ENCODE measurements at regions not wholly inside any gene's neighbourhood (a gene's known extent, or its start where the extent isn't known, plus 50 kb on each side); places are given as distances from the start of the nearest gene placed in this dataset.

GRCh38 chr9:71306134-71306533 is 184.7 kb upstream of the TRPM3 start:
- Histone ChIP-seq H3K36me3 (no peaks in the 10 kb centered on the region), H3K27me3 (replicated peaks; ENCODE audit: insufficient read depth) (no peaks in the 10 kb centered on the region), H3K4me1 (ENCODE audit: control insufficient read depth in 1 of 2, low read depth in 2 of 2) (no peaks in the 10 kb centered on the region), H3K27ac (no peak overlapping the region), H3K4me3 (no peak overlapping the region), H3K9me3 (no peaks in the 10 kb centered on the region)
- no peak for ATAC-seq (ENCODE audit: insufficient number of reproducible peaks, low FRiP score, low read depth)
- TF ChIP-seq CTCF (IDR thresholded peaks at IDR 0.05), result no peak
- DNase-seq (ENCODE audit: low spot score), result no peak

GRCh38 chr9:71303351-71303750 is 181.9 kb upstream of the TRPM3 start:
- TF ChIP-seq CTCF (IDR thresholded peaks at IDR 0.05), result no peak
- Histone ChIP-seq H3K9me3 (no peaks in the 10 kb centered on the region), H3K4me3 (no peak overlapping the region), H3K27ac (no peak overlapping the region), H3K4me1 (ENCODE audit: control insufficient read depth in 1 of 2, low read depth in 2 of 2) (no peaks in the 10 kb centered on the region), H3K36me3 (no peaks in the 10 kb centered on the region), H3K27me3 (replicated peaks; ENCODE audit: insufficient read depth) (no peaks in the 10 kb centered on the region)
- ATAC-seq (ENCODE audit: insufficient number of reproducible peaks, low FRiP score, low read depth) (no peak), DNase-seq (ENCODE audit: low spot score) (no peak)

- TF ChIP-seq CTCF (IDR thresholded peaks at IDR 0.05), result no peak
- H3K36me3 ChIP-seq, result no peaks in the 10 kb centered on the region
- no peaks in the 10 kb centered on the region for H3K9me3 ChIP-seq
- no peak for ATAC-seq (ENCODE audit: insufficient number of reproducible peaks, low FRiP score, low read depth)
- no peak overlapping the region for H3K27ac ChIP-seq
- H3K4me1 ChIP-seq (ENCODE audit: control insufficient read depth in 1 of 2, low read depth in 2 of 2), result no peaks in the 10 kb centered on the region
- no peaks in the 10 kb centered on the region for H3K27me3 ChIP-seq (replicated peaks; ENCODE audit: insufficient read depth)
- H3K4me3 ChIP-seq, result no peak overlapping the region
- no peak for DNase-seq (ENCODE audit: low spot score)
Measured at GRCh38 chr9:71302776-71303175, 181.4 kb upstream of the TRPM3 start.

GRCh38 chr9:71295928-71296327 is 174.5 kb upstream of the TRPM3 start:
- H3K36me3 ChIP-seq, result no peaks in the 10 kb centered on the region
- H3K27ac ChIP-seq, result no peak overlapping the region
- no peaks in the 10 kb centered on the region for H3K9me3 ChIP-seq
- no peak overlapping the region for H3K4me3 ChIP-seq
- no peak for TF ChIP-seq CTCF (IDR thresholded peaks at IDR 0.05)
- no peak for DNase-seq (ENCODE audit: low spot score)
- ATAC-seq (ENCODE audit: insufficient number of reproducible peaks, low FRiP score, low read depth), result no peak
- no peaks in the 10 kb centered on the region for H3K4me1 ChIP-seq (ENCODE audit: control insufficient read depth in 1 of 2, low read depth in 2 of 2)
- H3K27me3 ChIP-seq (replicated peaks; ENCODE audit: insufficient read depth), result no peaks in the 10 kb centered on the region

- Histone ChIP-seq H3K27ac (no peak overlapping the region), H3K4me1 (ENCODE audit: control insufficient read depth in 1 of 2, low read depth in 2 of 2) (peaks cover 0 to 7% of the 10 kb centered on the region in 2 donors), H3K4me3 (no peak overlapping the region), H3K27me3 (replicated peaks; ENCODE audit: insufficient read depth) (no peaks in the 10 kb centered on the region), H3K36me3 (no peaks in the 10 kb centered on the region), H3K9me3 (no peaks in the 10 kb centered on the region)
- no peak for DNase-seq (ENCODE audit: low spot score)
- no peak for TF ChIP-seq CTCF (IDR thresholded peaks at IDR 0.05)
- no peak for ATAC-seq (ENCODE audit: insufficient number of reproducible peaks, low FRiP score, low read depth)
Measured at GRCh38 chr9:71286146-71286545, 164.7 kb upstream of the TRPM3 start.
